ENCODE measurements at regions not wholly inside any gene's neighbourhood (a gene's known extent, or its start where the extent isn't known, plus 50 kb on each side); places are given as distances from the start of the nearest gene placed in this dataset.

DNA sequence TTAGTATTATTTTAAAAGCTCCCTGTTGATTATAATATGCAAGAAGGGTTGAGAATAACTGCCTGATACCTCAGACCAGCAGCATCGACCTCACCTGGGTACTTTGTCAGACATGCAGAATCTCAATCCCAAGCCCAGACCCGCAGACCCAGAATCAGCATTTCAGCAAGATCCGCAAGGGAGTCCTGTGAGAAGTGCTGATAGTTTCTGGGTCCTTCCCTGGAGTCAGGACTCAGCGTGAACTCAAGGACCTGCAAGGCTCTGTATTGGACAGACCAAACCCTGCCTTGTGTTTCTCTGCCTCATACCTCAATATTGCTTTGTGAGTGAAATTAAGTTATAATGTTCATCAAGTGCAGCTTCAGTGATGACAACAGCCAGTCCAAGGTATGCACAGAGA lies 149.5 kb upstream of the NPY start:
- TF ChIP-seq, protein P1, sequence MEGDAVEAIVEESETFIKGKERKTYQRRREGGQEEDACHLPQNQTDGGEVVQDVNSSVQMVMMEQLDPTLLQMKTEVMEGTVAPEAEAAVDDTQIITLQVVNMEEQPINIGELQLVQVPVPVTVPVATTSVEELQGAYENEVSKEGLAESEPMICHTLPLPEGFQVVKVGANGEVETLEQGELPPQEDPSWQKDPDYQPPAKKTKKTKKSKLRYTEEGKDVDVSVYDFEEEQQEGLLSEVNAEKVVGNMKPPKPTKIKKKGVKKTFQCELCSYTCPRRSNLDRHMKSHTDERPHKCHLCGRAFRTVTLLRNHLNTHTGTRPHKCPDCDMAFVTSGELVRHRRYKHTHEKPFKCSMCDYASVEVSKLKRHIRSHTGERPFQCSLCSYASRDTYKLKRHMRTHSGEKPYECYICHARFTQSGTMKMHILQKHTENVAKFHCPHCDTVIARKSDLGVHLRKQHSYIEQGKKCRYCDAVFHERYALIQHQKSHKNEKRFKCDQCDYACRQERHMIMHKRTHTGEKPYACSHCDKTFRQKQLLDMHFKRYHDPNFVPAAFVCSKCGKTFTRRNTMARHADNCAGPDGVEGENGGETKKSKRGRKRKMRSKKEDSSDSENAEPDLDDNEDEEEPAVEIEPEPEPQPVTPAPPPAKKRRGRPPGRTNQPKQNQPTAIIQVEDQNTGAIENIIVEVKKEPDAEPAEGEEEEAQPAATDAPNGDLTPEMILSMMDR (conservative IDR thresholded peaks at IDR 0.05; ENCODE audit: low read depth, low read length), result no peak
- no peak overlapping the region for H3K4me3 ChIP-seq (ENCODE audit: low read depth, low read length)
- DNase-seq (ENCODE audit: low read depth), result no peak

DNA sequence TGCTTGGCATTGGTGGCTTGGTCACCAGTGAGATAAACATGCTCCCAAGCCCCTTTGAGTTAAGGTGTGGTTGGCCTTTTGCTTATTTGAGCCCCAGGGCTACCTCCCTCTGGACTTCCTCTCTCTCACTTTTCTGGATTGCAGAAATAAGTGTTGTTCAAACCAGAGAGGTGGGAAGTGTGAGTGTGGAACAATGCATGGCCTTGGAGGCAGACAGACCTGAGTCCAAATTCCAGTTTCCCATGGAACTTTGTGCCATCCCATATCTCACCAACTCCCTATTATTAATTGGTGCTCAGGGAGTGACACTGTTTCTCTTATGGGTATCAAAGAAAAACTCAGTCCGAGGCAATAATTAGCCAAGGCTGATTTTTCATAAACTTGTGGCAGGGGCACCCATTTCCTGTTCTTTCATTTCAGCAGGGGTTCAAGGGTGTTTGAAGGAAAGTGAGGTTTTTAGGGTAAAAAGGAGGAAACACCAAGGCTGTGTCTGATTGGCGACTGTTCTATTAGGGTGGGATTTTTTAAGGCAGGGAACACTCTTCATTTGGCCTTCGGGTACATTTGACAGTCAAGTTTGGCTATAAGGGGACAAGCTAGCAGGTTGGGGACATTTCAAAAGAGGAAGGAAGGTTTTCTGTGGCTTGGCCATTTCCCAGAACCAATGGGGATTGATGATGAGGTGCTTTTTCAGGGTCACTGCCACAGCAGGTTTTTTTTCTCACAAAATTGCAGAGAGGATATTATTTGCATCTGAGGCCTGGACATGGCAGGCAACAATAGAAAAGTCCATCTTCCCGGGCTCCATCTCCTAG lies 148.8 kb upstream of the NPY start:
- TF ChIP-seq, protein P1 (conservative IDR thresholded peaks at IDR 0.05; ENCODE audit: low read depth, low read length), result no peak
- DNase-seq (ENCODE audit: low read depth), result no peak

GRCh38 chr7:24137338-24137737 lies 146.7 kb upstream of the NPY start:
- TF ChIP-seq, protein P1 (conservative IDR thresholded peaks at IDR 0.05; ENCODE audit: low read depth, low read length), result no peak
- no peak for DNase-seq (ENCODE audit: low read depth)
- no peak overlapping the region for H3K4me3 ChIP-seq (ENCODE audit: low read depth, low read length)

More for the DNA sequence above, 148.8 kb upstream of the NPY start:
- no peak overlapping the region for H3K4me3 ChIP-seq (ENCODE audit: low read depth, low read length)

- H3K4me3 ChIP-seq (ENCODE audit: low read depth, low read length), result no peak overlapping the region
- DNase-seq (ENCODE audit: low read depth), result no peak
- TF ChIP-seq, protein P1 (conservative IDR thresholded peaks at IDR 0.05; ENCODE audit: low read depth, low read length), result no peak
Observed at GRCh38 chr7:24138343-24138742, 145.6 kb upstream of the NPY start.

DNA sequence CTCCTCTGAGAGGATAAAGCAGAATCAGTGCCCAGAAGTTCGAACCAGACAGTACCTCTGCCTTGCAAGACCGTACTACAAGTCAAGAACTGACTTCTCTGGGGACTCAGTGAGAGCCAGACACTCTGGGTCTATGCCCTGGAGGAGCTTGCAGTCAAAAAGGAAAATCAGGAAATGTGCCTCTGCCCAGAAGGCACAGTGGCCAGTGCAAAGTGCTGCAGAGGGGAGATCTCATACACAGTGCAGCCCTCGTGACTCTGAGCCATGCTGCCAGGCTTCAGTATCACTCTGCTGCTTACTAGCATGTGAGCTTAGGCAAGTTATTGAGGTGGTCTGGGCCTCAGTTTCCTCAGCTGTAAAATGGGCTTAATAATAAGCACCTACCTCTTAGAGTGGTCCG lies 144.0 kb upstream of the NPY start:
- DNase-seq (ENCODE audit: low read depth), result no peak
- TF ChIP-seq, protein P1 (conservative IDR thresholded peaks at IDR 0.05; ENCODE audit: low read depth, low read length), result no peak
- no peak overlapping the region for H3K4me3 ChIP-seq (ENCODE audit: low read depth, low read length)

DNA sequence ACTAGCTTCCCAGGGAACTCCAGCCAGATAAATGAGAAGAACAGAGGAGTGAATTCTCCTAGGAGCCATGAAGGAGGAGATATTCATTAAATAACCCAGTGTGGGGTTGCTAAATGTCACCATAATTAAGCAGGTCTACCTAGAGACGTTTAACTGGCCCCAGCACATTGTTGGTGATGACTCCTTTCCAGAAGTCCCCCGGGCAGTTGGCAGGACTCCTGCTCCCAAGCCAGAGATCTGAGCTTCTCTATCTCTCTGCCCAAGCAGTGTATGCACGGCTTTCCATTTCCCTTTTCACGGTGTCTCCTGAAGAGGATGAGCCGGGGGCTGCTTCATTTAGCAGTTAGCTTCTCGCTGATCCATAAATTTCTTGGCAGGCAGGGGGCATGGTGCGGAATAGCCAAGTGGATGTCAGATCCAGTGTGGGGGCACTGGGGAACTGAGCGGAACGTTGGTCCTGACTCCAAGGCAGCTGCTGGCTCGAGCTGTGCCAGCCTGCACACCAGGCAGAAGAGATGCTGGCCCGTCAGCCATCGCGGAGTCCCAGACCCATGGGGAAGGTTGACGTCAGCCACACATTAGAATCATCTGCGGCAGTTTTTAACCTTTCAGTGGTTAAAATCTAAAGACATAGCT lies 142.0 kb upstream of the NPY start:
- TF ChIP-seq, protein P1 (conservative IDR thresholded peaks at IDR 0.05; ENCODE audit: low read depth, low read length), result no peak
- no peak for DNase-seq (ENCODE audit: low read depth)

More for the DNA sequence above, 142.0 kb upstream of the NPY start:
- no peak overlapping the region for H3K4me3 ChIP-seq (ENCODE audit: low read depth, low read length)

Data from epithelial cell of proximal tubule (primary cell).